ENCODE measurements at regions not wholly inside any gene's neighbourhood (a gene's known extent, or its start where the extent isn't known, plus 50 kb on each side); places are given as distances from the start of the nearest gene placed in this dataset.

GRCh38 chr10:10126218-10126617, 891.5 kb upstream of the CELF2 start:
- Histone ChIP-seq H3K27ac (no peak overlapping the region), H3K36me3 (no peaks in the 10 kb centered on the region), H3K4me1 (no peaks in the 10 kb centered on the region), H3K4me3 (no peak overlapping the region), H3K9me3 (no peaks in the 10 kb centered on the region), H3K27me3 (no peaks in the 10 kb centered on the region)
- intact Hi-C loops (cut with DNase I), result no loop called here
- DNase-seq (ENCODE audit: extremely low spot score in 2 of 2), result no peak
- TF ChIP-seq POLR2AphosphoS5 (IDR thresholded peaks at IDR 0.05; ENCODE audit: insufficient read depth in 1 of 2, low read depth in 1 of 2) (no peak), CTCF (IDR thresholded peaks at IDR 0.05) (no peak), POLR2A (IDR thresholded peaks at IDR 0.05) (no peak)

GRCh38 chr10:10128387-10128786, 889.3 kb upstream of the CELF2 start:
- intact Hi-C loops (cut with DNase I), result no loop called here
- TF ChIP-seq POLR2AphosphoS5 (IDR thresholded peaks at IDR 0.05; ENCODE audit: insufficient read depth in 1 of 2, low read depth in 1 of 2), result no peak
- TF ChIP-seq POLR2A (IDR thresholded peaks at IDR 0.05), result no peak
- no peak for TF ChIP-seq CTCF (IDR thresholded peaks at IDR 0.05)
- H3K36me3 ChIP-seq, result no peaks in the 10 kb centered on the region

GRCh38 chr10:10130686-10131085, 887.0 kb upstream of the CELF2 start:
- Histone ChIP-seq H3K4me1 (no peaks in the 10 kb centered on the region), H3K27ac (no peak overlapping the region), H3K9me3 (no peaks in the 10 kb centered on the region), H3K36me3 (no peaks in the 10 kb centered on the region), H3K27me3 (no peaks in the 10 kb centered on the region), H3K4me3 (no peak overlapping the region)
- intact Hi-C loops (cut with DNase I), result no loop called here
- no peak for DNase-seq (ENCODE audit: extremely low spot score in 2 of 2)
- TF ChIP-seq POLR2A (IDR thresholded peaks at IDR 0.05), result no peak
- TF ChIP-seq CTCF (IDR thresholded peaks at IDR 0.05), result no peak
- TF ChIP-seq POLR2AphosphoS5 (IDR thresholded peaks at IDR 0.05; ENCODE audit: insufficient read depth in 1 of 2, low read depth in 1 of 2), result no peak

More at GRCh38 chr10:10128387-10128786, 889.3 kb upstream of the CELF2 start:
- no peaks in the 10 kb centered on the region for H3K4me1 ChIP-seq
- H3K27me3 ChIP-seq, result no peaks in the 10 kb centered on the region
- no peak for DNase-seq (ENCODE audit: extremely low spot score in 2 of 2)
- H3K4me3 ChIP-seq, result no peak overlapping the region
- no peak overlapping the region for H3K27ac ChIP-seq
- no peaks in the 10 kb centered on the region for H3K9me3 ChIP-seq

GRCh38 chr10:10132009-10132408, 885.7 kb upstream of the CELF2 start:
- intact Hi-C loops (cut with DNase I), result no loop called here
- no peaks in the 10 kb centered on the region for H3K27me3 ChIP-seq
- DNase-seq (ENCODE audit: extremely low spot score in 2 of 2), result no peak
- H3K27ac ChIP-seq, result no peak overlapping the region
- H3K4me3 ChIP-seq, result no peak overlapping the region
- no peaks in the 10 kb centered on the region for H3K4me1 ChIP-seq
- no peaks in the 10 kb centered on the region for H3K36me3 ChIP-seq
- TF ChIP-seq POLR2AphosphoS5 (IDR thresholded peaks at IDR 0.05; ENCODE audit: insufficient read depth in 1 of 2, low read depth in 1 of 2) (no peak), POLR2A (IDR thresholded peaks at IDR 0.05) (no peak), CTCF (IDR thresholded peaks at IDR 0.05) (no peak)
- no peaks in the 10 kb centered on the region for H3K9me3 ChIP-seq

GRCh38 chr10:10133281-10133680, 884.4 kb upstream of the CELF2 start:
- TF ChIP-seq CTCF (IDR thresholded peaks at IDR 0.05), result no peak
- TF ChIP-seq POLR2A (IDR thresholded peaks at IDR 0.05), result no peak
- TF ChIP-seq POLR2AphosphoS5 (IDR thresholded peaks at IDR 0.05; ENCODE audit: insufficient read depth in 1 of 2, low read depth in 1 of 2), result no peak
- intact Hi-C loops (cut with DNase I), result no loop called here

More at GRCh38 chr10:10133281-10133680, 884.4 kb upstream of the CELF2 start:
- Histone ChIP-seq H3K9me3 (no peaks in the 10 kb centered on the region), H3K27me3 (no peaks in the 10 kb centered on the region), H3K4me3 (no peak overlapping the region), H3K4me1 (no peaks in the 10 kb centered on the region), H3K27ac (no peak overlapping the region), H3K36me3 (no peaks in the 10 kb centered on the region)
- no peak for DNase-seq (ENCODE audit: extremely low spot score in 2 of 2)
